ENCODE measurements at regions not wholly inside any gene's neighbourhood (a gene's known extent, or its start where the extent isn't known, plus 50 kb on each side); places are given as distances from the start of the nearest gene placed in this dataset.

GRCh38 chr1:212215910-212216309, 69.3 kb upstream of the PPP2R5A start:
- no peak for DNase-seq
- in situ Hi-C loops (cut with HindIII; ENCODE audit: low pct_ligation_motif_present, low pct_unique_long_range_greater_than_20kb, low sequenced_read_pairs) = no loop called here

- DNase-seq = no peak
- in situ Hi-C loops (cut with HindIII; ENCODE audit: low pct_ligation_motif_present, low pct_unique_long_range_greater_than_20kb, low sequenced_read_pairs) = no loop called here
Observed at GRCh38 chr1:212217633-212218032, 67.6 kb upstream of the PPP2R5A start.

GRCh38 chr1:212218065-212218464, 67.1 kb upstream of the PPP2R5A start:
- DNase-seq = peak; percentile 47
- in situ Hi-C loops (cut with HindIII; ENCODE audit: low pct_ligation_motif_present, low pct_unique_long_range_greater_than_20kb, low sequenced_read_pairs) = no loop called here

- in situ Hi-C loops (cut with HindIII; ENCODE audit: low pct_ligation_motif_present, low pct_unique_long_range_greater_than_20kb, low sequenced_read_pairs) = no loop called here
- DNase-seq = peak; percentile 98
Observed at GRCh38 chr1:212218911-212219310, 66.3 kb upstream of the PPP2R5A start.

GRCh38 chr1:212219679-212220463, 65.3 kb upstream of the PPP2R5A start:
- in situ Hi-C loops (cut with HindIII; ENCODE audit: low pct_ligation_motif_present, low pct_unique_long_range_greater_than_20kb, low sequenced_read_pairs) = no loop called here
- DNase-seq = peak; percentile 96

GRCh38 chr1:212221801-212222200, 63.4 kb upstream of the PPP2R5A start:
- in situ Hi-C loops (cut with HindIII; ENCODE audit: low pct_ligation_motif_present, low pct_unique_long_range_greater_than_20kb, low sequenced_read_pairs) = no loop called here

GRCh38 chr1:212224102-212224501, 61.1 kb upstream of the PPP2R5A start:
- in situ Hi-C loops (cut with HindIII; ENCODE audit: low pct_ligation_motif_present, low pct_unique_long_range_greater_than_20kb, low sequenced_read_pairs) = no loop called here
- DNase-seq = no peak

More at GRCh38 chr1:212221801-212222200, 63.4 kb upstream of the PPP2R5A start:
- no peak for DNase-seq

GRCh38 chr1:212225416-212225815, 59.8 kb upstream of the PPP2R5A start:
- in situ Hi-C loops (cut with HindIII; ENCODE audit: low pct_ligation_motif_present, low pct_unique_long_range_greater_than_20kb, low sequenced_read_pairs) = no loop called here
- DNase-seq = no peak

- peak; percentile 62 for DNase-seq
- in situ Hi-C loops (cut with HindIII; ENCODE audit: low pct_ligation_motif_present, low pct_unique_long_range_greater_than_20kb, low sequenced_read_pairs) = no loop called here
Observed at GRCh38 chr1:212225871-212226302, 59.3 kb upstream of the PPP2R5A start.

GRCh38 chr1:212226467-212226866, 58.7 kb upstream of the PPP2R5A start:
- in situ Hi-C loops (cut with HindIII; ENCODE audit: low pct_ligation_motif_present, low pct_unique_long_range_greater_than_20kb, low sequenced_read_pairs) = no loop called here
- DNase-seq = no peak

- DNase-seq = no peak
- in situ Hi-C loops (cut with HindIII; ENCODE audit: low pct_ligation_motif_present, low pct_unique_long_range_greater_than_20kb, low sequenced_read_pairs) = no loop called here
Observed at GRCh38 chr1:212228076-212228475, 57.1 kb upstream of the PPP2R5A start.

GRCh38 chr1:212228591-212229119, 56.6 kb upstream of the PPP2R5A start:
- DNase-seq = no peak

GRCh38 chr1:212229654-212230053, 55.6 kb upstream of the PPP2R5A start:
- no peak for DNase-seq
- in situ Hi-C loops (cut with HindIII; ENCODE audit: low pct_ligation_motif_present, low pct_unique_long_range_greater_than_20kb, low sequenced_read_pairs) = no loop called here

More at GRCh38 chr1:212228591-212229119, 56.6 kb upstream of the PPP2R5A start:
- in situ Hi-C loops (cut with HindIII; ENCODE audit: low pct_ligation_motif_present, low pct_unique_long_range_greater_than_20kb, low sequenced_read_pairs) = no loop called here

- no peak for DNase-seq
- in situ Hi-C loops (cut with HindIII; ENCODE audit: low pct_ligation_motif_present, low pct_unique_long_range_greater_than_20kb, low sequenced_read_pairs) = no loop called here
Observed at GRCh38 chr1:212230329-212230728, 54.9 kb upstream of the PPP2R5A start.

GRCh38 chr1:212231372-212231771, 53.8 kb upstream of the PPP2R5A start:
- in situ Hi-C loops (cut with HindIII; ENCODE audit: low pct_ligation_motif_present, low pct_unique_long_range_greater_than_20kb, low sequenced_read_pairs) = no loop called here

GRCh38 chr1:212232090-212232489, 53.1 kb upstream of the PPP2R5A start:
- no peak for DNase-seq
- in situ Hi-C loops (cut with HindIII; ENCODE audit: low pct_ligation_motif_present, low pct_unique_long_range_greater_than_20kb, low sequenced_read_pairs) = no loop called here

More at GRCh38 chr1:212231372-212231771, 53.8 kb upstream of the PPP2R5A start:
- no peak for DNase-seq

GRCh38 chr1:212233321-212233720, 51.9 kb upstream of the PPP2R5A start:
- no peak for DNase-seq
- in situ Hi-C loops (cut with HindIII; ENCODE audit: low pct_ligation_motif_present, low pct_unique_long_range_greater_than_20kb, low sequenced_read_pairs) = no loop called here

GRCh38 chr1:212234431-212235395, 50.5 kb upstream of the PPP2R5A start:
- peak; percentile 94 for DNase-seq
- in situ Hi-C loops (cut with HindIII; ENCODE audit: low pct_ligation_motif_present, low pct_unique_long_range_greater_than_20kb, low sequenced_read_pairs) = no loop called here

Measured in ACHN (cell line).